Fibroblast of skin of left quadriceps (primary cell): ENCODE measurements at regions not wholly inside any gene's neighbourhood (a gene's known extent, or its start where the extent isn't known, plus 50 kb on each side); places are given as distances from the start of the nearest gene placed in this dataset.

Source experiments
- DNase-seq, 2 experiments: peaks; one replicate each; pipeline ENCODE4 v3.0.0-alpha.2; 2013; ENCODE audit warnings: low read depth in 2 of 2

GRCh38 chr1:232445361-232446106, 184.4 kb downstream of the SIPA1L2 start:
- DNase-seq, result no peak

GRCh38 chr1:232443372-232443771, 186.6 kb downstream of the SIPA1L2 start:
- DNase-seq, result no peak

DNA sequence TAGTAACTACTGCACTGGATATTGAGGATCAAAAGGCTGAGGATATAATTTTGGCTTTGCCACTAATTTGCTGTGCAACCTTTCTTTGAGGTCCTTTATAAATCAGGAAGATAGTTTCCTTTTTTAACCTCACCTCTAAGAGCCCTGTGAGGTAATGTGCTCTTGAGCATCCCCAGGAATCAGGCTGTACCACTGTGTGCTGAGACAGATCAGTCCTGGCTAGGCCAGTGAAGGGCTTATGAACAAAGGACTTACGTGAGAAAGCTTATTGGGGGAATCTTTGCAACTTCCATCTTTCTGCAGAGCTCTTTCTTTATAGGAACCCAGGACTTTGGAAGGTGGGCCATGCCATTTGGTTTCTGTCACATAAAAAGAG, 188.9 kb downstream of the SIPA1L2 start:
- no peak for DNase-seq

DNA sequence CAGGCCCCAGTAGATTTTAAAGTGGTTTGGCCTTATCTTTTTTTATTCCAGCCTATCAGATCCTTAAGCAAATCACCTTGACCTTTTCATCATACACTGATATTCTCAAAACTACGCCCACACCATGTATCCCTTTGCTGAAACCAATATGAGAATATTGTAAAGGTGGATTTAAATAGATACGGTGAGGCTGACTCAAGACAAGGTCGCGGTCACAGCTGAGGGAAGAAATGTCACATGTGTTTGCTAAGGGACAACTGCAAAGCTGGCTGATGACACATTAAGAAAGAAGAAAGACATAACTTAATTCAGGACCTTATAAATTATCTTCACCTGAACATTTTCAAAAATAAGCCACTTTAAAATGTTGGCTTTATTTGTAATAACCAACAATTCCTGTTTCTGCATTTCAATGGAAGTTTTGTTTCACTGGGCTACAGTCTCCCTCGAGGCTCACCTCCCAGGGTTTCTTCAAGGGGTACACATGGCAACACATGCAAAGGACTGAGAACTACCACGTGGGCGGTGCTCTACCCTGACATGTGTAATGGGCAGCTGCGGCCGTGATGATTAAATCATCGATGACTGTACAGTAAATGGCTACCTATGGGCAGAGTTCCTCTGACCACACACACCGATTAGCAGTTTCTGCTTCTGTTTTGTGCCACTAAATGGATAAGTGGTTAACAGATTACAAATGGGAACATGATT, 189.5 kb downstream of the SIPA1L2 start:
- DNase-seq, result no peak

- DNase-seq, result no peak
These were observed 190.9 kb downstream of the SIPA1L2 start for GRCh38 chr1:232439011-232439410.

DNA sequence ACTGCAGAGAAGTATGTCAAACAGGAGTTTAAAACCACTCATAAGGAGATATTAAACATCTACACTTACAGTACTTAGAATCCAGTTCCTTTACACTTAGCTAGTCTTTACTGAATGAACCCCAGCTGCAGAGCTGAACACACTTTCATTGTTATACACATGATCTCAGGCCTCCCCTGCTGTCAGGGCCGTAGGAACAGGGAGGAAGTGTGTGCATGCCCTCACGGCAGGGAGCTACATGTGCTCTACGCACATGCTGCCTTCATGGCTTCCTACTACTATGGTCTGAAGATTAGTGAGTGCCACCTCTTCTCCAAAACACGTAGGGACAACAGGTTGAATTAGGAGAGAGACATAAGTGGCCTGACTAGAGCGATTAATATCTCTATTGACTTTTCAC, 191.5 kb downstream of the SIPA1L2 start:
- DNase-seq, result no peak

GRCh38 chr1:232437510-232437909, 192.4 kb downstream of the SIPA1L2 start:
- no peak for DNase-seq

- peak; percentile 25 to 45 for DNase-seq
These were observed 194.2 kb downstream of the SIPA1L2 start for GRCh38 chr1:232435729-232436128.

DNA sequence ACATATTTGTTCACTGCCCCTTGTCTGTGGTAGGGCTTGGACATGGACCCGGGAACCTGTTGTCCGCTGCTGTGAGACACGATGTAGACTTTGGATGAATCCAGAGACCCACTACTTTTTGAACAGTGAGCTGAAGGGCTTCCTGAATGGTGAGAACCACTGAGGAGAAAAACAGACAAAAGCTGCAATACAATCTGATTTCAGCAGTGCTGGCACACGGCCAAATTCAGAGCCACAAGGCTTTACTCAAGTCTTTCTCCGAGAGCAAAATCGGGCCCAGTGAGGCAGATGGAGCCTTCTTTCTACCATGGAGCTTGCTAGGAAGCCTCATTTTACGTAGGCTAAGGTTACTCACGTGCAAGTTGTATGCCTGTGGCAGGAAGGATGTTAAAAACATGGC, 197.6 kb downstream of the SIPA1L2 start:
- no peak for DNase-seq

DNA sequence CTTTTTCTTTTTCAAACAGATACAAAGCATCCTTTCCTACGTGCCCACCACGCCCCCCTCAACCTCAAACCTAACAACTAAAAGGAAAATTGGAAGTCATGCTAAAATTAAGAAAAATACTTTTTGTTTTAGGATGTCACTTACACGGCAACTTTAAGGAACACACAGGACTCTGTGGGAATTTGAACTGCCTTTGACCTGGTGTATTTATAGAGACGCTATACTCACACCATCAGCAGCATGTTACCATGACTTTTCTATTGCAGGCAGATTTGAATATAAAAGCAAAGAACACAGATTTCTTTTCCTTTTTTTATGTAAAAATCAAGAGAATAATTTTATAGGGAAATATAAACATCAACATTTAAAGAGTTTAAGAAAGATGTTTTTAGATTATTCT, 198.2 kb downstream of the SIPA1L2 start:
- DNase-seq, result no peak

GRCh38 chr1:232431326-232431725, 198.6 kb downstream of the SIPA1L2 start:
- DNase-seq, result no peak

DNA sequence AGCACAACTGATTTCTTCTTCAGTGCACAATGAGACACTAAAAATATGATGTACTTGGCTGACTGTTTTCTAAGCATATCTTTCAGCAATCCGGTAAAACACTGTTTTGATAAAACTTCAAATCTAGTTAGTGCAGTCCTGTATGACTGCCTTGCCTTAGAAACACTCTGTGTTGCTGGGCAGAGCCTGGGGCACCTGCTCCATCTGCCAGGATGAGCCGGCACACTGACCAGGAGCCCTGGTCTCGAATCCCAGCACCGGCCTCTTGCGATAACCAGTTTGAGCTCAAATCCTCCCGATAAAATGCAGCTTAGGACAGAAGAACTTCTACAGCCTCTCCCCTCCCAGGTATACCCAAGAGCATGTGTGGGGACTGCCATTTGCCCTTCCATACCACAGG, 199.5 kb downstream of the SIPA1L2 start:
- DNase-seq, result no peak

GRCh38 chr1:232428786-232429530, 201.0 kb downstream of the SIPA1L2 start:
- DNase-seq, result peak; percentile 11 to 17

GRCh38 chr1:232428036-232428645, 201.8 kb downstream of the SIPA1L2 start:
- DNase-seq, result no peak

GRCh38 chr1:232426801-232427200, 203.1 kb downstream of the SIPA1L2 start:
- no peak for DNase-seq

DNA sequence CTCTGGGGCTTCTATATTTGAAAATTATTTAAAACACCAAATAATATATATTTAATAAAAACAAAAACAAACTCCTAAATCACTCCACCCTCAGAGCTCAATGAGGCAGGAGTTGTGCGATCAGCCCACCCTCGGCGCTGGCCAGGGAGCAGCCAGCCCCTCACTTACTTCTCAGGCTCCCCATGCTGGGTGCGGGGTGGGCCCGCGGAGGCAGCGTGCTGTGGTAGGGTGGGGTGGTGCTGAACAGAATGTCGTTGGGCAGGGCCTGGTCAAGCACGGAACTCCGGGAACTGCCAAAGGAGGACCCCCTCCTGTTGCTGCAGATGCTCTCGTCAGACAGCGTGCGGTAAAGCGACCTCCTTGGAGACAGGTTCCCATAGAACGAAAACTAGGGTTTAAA, 204.5 kb downstream of the SIPA1L2 start:
- no peak for DNase-seq

GRCh38 chr1:232423591-232423990, 206.3 kb downstream of the SIPA1L2 start:
- no peak for DNase-seq

- no peak for DNase-seq
These were observed 207.0 kb downstream of the SIPA1L2 start for GRCh38 chr1:232422898-232423297.

GRCh38 chr1:232422098-232422497, 207.8 kb downstream of the SIPA1L2 start:
- no peak for DNase-seq

DNA sequence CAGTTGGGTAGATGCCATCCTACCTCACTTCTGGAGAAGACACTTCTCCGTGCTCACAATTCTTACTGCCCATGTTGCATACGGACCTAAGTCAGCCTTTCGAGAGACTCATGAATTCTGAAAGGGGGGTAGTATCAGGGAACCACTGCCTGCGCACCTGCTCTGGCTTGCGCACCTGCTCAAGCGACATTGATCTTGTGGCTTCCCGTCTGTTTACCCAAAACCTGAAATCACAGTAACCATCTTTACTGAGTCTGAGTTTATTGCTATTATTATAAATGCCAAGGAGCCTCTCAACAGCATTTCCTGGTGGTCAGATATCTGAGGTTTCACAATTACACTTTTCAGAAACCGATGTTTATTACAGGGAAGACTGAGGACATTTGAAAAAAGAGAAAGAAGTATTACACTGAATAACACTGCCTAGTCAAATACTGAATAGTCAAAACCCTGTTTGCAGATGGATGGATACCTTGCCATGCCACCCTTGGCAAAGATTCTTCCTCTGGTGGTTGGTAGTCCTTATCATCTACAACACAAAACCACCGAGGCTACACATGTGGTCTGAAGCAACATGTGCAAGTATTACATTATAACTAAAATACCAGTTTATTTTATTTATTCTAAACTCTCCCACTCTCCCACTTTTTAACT, 208.7 kb downstream of the SIPA1L2 start:
- DNase-seq, result no peak

- DNase-seq, result no peak
These were observed 212.2 kb downstream of the SIPA1L2 start for GRCh38 chr1:232417636-232418248.
